Stimulated activated CD4-positive, alpha-beta T cell treated with anti-CD3 and anti-CD28 coated beads, Interleukin-2, amount 100 ng/mL, for 48 hours (primary cell): ENCODE measurements at regions not wholly inside any gene's neighbourhood (a gene's known extent, or its start where the extent isn't known, plus 50 kb on each side); places are given as distances from the start of the nearest gene placed in this dataset.
"Not testable (repeated sequence)": the region's sequence is repeated elsewhere in the genome, so short reads cannot be mapped to it uniquely, and the experiment has no call there.

ENCODE experiments used
- DNase-seq, 2 donors: peaks; one replicate each; pipeline ENCODE4 v3.0.0-alpha.2; 2020

DNA sequence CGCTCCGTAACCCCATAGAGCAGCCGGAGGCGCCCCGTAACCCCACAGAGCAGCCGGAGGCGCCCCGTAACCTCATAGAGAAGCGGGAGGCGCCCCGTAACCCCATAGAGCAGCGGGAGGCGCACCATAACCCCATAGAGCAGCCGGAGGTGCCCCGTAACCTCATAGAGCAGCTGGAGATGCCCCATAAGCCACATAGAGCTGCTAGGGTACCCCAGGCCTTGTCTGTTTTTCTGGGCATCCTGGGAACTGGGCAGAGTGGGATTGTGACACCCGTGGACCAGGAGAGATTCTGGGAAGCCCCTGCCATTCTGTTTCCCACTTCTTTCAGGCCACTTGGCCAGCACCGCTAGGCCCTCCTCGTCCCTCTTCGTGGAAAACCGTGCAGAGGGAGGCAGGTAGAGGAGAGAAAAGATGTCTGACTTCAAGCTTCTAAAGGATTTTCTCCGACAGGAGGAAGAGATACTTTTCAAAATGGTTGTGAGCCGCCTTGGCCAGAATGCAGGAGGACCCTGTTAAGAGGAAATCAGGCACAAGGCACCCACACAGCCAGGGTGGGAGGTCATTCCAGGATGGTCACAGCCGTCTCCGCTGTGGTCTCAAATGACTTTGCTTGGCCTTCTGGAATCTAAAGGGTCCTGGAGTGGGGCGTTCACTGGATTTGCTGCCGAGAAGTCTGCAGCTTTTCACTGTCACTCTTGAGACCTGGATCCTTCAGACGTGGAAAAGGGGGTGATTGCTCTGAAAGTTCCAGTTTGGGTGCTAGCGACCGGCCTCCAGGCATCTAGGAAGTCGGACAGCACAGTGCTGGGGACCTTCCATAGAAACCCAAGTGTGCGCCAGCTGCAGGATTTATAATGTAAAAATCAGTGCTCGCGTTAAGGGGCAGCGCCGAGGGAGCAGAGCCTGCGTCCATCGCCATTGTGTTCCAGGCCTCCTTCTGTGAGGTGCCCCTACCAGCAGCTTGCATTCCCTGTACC, 178.3 kb upstream of the ZNF469 start:
- DNase-seq, result not testable (repeated sequence)

DNA sequence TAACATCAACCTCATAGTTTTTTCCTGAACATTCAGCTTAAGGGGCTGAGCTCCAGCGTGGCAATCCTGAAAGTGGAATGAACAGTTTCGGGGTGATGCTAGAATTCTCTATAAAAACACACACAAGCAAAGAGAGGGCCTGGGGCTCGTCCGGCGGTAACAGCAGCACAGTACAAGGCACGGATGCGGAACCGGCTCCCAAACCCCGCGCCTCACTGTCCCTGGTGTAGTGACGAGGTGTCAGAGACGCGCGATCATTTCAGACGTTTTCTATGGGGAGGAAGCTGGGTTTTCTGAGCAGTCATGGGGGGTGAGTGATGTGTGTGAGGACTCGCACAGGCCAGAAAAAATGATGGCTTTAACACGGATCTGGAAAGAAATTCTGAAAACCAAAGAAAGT, 177.3 kb upstream of the ZNF469 start:
- not testable (repeated sequence) for DNase-seq

- not testable (repeated sequence) for DNase-seq
Measured at GRCh38 chr16:88206006-88206405, 176.8 kb upstream of the ZNF469 start.

- DNase-seq, result not testable (repeated sequence)
Measured at GRCh38 chr16:88206516-88206915, 176.2 kb upstream of the ZNF469 start.

- DNase-seq, result no peak
Measured at GRCh38 chr16:88208112-88208511, 174.6 kb upstream of the ZNF469 start.

DNA sequence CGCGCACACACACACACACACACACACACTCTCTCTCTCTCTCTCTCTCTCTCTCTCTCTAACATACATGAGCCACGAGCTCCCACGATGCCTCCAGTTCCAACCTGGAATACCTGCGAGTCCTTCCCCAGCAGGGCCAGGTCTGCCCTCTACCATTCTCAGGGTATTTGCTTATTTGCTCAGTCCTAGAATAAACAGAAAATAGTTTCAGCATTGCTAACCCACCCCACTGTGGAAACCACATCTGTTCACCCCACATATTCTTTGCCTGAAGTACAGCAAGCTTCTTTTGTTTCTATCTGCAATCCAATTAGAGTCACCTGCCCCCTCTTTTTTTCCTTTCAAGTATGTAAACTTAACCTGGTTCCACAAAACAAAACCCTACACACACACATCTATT, 174.0 kb upstream of the ZNF469 start:
- not testable (repeated sequence) for DNase-seq

GRCh38 chr16:88209579-88209978, 173.2 kb upstream of the ZNF469 start:
- DNase-seq, result not testable (repeated sequence)

- DNase-seq, result not testable (repeated sequence)
Measured at GRCh38 chr16:88213937-88214336, 168.8 kb upstream of the ZNF469 start.

GRCh38 chr16:88221001-88221761, 161.6 kb upstream of the ZNF469 start:
- DNase-seq, result not testable (repeated sequence)

- not testable (repeated sequence) for DNase-seq
Measured at GRCh38 chr16:88223696-88224095, 159.1 kb upstream of the ZNF469 start.

DNA sequence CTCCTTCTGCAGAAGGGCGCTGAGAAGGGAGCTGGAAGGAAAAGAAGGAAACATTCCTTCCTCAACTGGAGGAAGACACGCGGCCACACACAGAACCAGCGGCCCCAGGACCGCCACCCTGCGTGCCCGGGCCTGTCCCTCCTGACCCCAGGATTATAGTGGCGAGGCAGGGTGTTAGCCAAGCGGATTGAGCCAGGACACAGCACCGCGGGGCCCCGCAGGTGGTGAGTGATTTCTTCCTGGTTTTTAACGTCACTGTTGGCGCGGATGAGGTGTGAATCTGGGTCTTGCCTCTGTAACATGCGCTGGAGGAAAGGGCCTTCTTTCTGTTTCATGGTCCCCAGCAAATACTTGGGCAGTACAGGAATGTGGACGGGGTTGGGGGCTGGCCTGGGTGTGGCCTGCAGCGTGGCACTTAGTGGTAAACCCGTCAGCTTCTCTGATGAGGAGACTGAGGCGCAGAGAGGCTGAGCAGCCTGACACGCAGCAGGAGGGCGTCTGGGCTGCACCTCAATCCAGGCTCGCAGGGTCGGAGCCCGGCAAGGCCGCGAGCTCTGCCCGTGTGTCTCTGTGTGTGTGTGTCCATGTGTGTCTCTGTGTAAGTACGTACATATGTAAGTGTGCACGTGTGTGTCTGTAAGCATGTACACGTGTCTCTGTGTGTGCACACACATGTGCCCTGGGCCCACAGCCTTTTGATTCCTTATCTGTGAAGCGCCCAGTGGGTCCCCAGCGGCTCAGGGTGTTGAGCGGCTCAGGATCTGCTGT, 158.4 kb upstream of the ZNF469 start:
- DNase-seq, result not testable (repeated sequence)

DNA sequence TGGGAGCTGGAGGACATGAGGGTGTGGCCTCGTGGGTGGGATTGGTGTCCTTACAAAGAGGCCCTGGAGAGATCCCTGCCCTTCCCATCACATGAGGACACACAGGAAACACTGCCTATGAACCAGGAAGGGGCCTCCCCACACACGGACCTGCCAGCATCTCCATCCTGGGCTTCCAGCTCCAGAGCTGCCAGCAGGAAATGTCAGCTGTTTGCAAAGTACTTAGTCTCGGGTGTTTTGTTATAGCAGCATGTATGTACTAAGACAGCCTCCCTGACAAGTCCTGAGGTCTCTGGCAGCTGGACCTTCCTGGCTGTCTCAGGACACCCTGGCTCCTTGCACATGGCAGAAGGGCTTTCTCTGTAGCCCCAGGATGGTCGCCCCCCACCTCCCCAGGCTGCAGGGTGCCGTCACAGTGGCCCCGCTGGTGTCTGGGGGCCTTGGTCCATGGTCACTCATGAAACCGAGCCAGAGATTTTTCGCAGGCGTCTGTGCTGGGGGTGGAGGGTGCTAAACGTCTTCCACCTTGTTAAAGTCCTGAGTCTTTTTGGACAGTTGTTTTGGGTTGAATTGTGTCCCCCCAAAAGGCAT, 157.0 kb upstream of the ZNF469 start:
- DNase-seq, result not testable (repeated sequence)

- DNase-seq, result not testable (repeated sequence)
Measured at GRCh38 chr16:88226302-88226701, 156.5 kb upstream of the ZNF469 start.

DNA sequence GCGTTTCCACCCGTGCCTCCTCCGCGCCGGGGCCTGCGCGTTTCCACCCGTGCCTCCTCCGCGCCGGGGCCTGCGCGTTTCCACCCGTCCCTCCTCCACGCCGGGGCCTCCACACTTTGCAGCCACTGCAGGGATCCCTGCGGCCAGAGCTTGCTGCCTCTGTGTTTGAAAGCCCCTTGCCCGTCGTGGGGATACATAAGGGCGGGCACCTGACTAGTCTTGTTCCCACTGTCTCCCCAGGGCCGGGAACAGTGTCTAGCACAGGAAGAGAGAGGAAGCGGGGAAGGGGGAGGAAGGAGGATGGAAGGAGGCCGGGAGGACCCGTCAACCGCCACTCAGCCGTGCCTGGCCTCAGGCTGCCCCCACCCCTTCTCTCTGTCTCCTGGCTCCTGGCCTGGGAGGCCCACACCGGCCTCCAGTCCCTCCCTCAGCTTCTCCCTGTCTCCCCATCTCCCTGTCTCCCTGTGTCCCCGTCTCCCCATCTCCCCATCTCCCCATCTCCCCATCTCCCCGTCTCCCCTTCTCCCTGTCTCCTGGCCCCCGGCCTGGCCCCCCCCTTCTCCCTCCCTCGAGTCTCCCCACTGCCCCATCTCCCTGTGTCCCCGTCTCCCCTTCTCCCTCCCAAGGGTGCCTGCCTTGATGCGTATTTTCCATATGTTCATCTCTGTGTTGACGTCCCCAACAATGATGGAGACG, 155.6 kb upstream of the ZNF469 start:
- DNase-seq, result not testable (repeated sequence)

GRCh38 chr16:88227722-88228482, 154.9 kb upstream of the ZNF469 start:
- DNase-seq, result not testable (repeated sequence)

DNA sequence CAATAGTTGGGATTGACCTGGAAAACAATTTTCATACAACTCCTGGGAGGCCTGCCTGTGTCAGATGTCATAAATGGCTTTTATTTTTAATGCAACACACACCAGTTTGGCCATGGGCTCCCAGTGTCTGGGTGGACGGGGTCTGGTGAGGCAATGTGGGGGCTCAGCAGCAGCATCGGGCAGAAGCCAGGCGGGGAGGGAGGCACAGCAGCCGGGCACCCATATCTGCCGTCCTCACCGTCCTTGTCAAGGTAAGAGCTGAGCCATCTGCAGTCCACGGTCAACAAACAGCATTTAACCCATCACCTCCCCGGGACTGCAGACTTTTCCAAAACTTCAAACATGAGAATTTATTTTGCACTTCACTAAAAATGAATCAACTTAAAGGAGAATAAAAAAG, 154.0 kb upstream of the ZNF469 start:
- DNase-seq, result not testable (repeated sequence)

GRCh38 chr16:88229710-88230109, 153.0 kb upstream of the ZNF469 start:
- DNase-seq, result not testable (repeated sequence)

DNA sequence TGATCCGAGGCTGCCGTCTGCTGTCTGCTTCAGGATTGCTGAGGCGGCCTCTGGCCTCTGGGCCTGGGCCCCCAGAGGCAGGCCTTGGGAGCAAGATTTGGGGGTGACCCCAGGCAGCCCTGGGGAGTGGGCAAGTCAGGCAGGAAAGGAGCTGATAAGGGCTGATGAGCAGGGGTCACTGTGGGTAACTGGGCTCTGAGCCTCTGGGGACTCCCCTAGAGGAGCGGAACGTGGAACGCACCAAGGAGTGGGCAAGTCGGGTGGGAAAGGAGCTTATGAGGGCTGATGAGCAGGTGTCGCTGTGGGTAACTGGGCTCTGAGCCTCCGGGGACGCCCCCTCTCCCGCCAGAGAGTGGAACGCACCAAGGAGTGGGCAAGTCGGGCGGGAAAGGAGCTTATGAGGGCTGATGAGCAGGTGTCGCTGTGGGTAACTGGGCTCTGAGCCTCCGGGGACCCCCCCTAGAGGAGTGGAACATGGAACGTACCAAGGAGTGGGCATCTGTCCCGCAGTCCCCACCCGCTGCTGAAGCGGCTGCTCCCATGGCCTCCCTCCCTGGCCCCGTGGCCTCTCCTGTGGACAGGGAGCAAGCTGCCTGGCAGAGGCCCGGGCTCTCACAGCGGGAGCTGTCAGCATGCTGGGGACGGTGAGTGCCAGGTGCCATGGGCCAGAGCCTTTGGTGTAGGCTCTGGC, 152.3 kb upstream of the ZNF469 start:
- DNase-seq, result not testable (repeated sequence)

DNA sequence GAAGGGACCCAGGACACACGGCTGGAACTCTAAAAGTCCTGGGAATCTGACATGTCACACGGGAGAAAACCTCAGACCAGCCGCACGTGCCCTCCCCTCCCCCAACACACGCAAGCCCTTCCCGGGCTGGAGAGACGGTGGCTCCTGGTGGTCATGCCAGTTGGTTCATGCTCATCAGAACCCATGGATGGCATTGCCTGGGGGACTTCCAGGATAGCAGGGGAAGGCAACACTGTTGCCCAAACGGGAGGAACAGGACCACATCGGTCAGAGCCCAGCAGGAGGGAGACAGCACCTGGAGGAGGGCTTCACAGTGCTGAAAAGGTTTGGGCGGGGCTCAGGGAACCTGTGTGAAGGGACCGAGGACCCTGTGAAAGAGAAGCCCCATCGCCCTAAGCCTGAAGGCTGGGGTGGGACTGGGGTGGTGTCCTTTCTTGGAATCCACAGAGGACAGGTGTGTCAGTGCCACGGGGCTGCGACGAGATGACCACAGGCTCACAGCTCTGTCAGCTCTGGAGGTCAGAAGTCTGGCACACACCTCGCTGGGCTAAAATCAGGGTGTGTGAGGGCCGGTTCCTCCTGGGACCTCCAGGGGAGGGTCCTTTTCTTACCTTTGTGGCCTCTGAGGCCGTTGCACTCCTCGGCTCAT, 151.7 kb upstream of the ZNF469 start:
- not testable (repeated sequence) for DNase-seq

DNA sequence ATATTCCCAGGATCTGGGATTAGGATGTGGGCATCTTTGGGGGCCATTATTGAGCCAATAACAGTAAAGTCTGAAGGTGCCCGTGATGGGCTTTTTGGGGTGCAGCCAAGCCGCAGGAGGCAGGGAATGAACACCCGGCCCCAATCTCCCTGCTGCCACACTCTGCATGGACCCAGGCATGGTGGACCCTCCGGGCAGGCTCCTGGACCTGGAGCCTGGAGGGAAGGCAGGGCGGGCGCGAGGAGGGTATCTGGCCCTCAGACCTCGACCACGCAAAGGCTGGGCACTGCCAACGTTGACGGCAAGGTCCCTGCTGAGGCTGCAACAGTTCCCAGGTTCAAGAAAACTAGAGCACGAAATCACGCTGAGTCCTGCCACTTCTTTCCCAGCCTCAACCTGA, 150.9 kb upstream of the ZNF469 start:
- not testable (repeated sequence) for DNase-seq
